Middle frontal gyrus (tissue), 1 donor: ENCODE measurements at regions not wholly inside any gene's neighbourhood (a gene's known extent, or its start where the extent isn't known, plus 50 kb on each side); places are given as distances from the start of the nearest gene placed in this dataset.
"Not testable (repeated sequence)": the region's sequence is repeated elsewhere in the genome, so short reads cannot be mapped to it uniquely, and the experiment has no call there.

Experiments used
- DNase-seq: peaks from one replicate; pipeline ENCODE4 v3.0.0-alpha.2; 2015; ENCODE audit warnings: low spot score; ENCODE audit errors: extremely low spot score

GRCh38 chr6:103092414-103092813 is 1698.9 kb downstream of the GRIK2 start:
- DNase-seq: not testable (repeated sequence)

GRCh38 chr6:103085801-103086200 is 1692.3 kb downstream of the GRIK2 start:
- DNase-seq: no peak

GRCh38 chr6:103081876-103082630 is 1688.5 kb downstream of the GRIK2 start:
- DNase-seq: no peak

- no peak for DNase-seq
Measured at GRCh38 chr6:103081126-103081525, 1687.6 kb downstream of the GRIK2 start.

- DNase-seq: no peak
Measured at GRCh38 chr6:103080497-103080896, 1687.0 kb downstream of the GRIK2 start.

- no peak for DNase-seq
Measured at GRCh38 chr6:103079867-103080266, 1686.4 kb downstream of the GRIK2 start.

- no peak for DNase-seq
Measured at GRCh38 chr6:103062136-103062535, 1668.6 kb downstream of the GRIK2 start.

GRCh38 chr6:103047567-103047966 is 1654.1 kb downstream of the GRIK2 start:
- DNase-seq: no peak

- DNase-seq: no peak
Measured at GRCh38 chr6:103042336-103042735, 1648.8 kb downstream of the GRIK2 start.

- no peak for DNase-seq
Measured at GRCh38 chr6:103036846-103037245, 1643.3 kb downstream of the GRIK2 start.

- no peak for DNase-seq
Measured at GRCh38 chr6:103027271-103027931, 1633.9 kb downstream of the GRIK2 start.

GRCh38 chr6:103018426-103018825 is 1624.9 kb downstream of the GRIK2 start:
- no peak for DNase-seq

- DNase-seq: no peak
Measured at GRCh38 chr6:103017878-103018277, 1624.4 kb downstream of the GRIK2 start.

GRCh38 chr6:103011605-103012004 is 1618.1 kb downstream of the GRIK2 start:
- no peak for DNase-seq

GRCh38 chr6:103002282-103002681 is 1608.8 kb downstream of the GRIK2 start:
- no peak for DNase-seq

- DNase-seq: no peak
Measured at GRCh38 chr6:103001724-103002123, 1608.2 kb downstream of the GRIK2 start.

- no peak for DNase-seq
Measured at GRCh38 chr6:103000688-103001087, 1607.2 kb downstream of the GRIK2 start.

GRCh38 chr6:102995491-102995890 is 1602.0 kb downstream of the GRIK2 start:
- no peak for DNase-seq

GRCh38 chr6:102994866-102995265 is 1601.4 kb downstream of the GRIK2 start:
- no peak for DNase-seq

GRCh38 chr6:102986086-102986485 is 1592.6 kb downstream of the GRIK2 start:
- DNase-seq: no peak

GRCh38 chr6:102984357-102984756 is 1590.8 kb downstream of the GRIK2 start:
- DNase-seq: no peak

- no peak for DNase-seq
Measured at GRCh38 chr6:102981490-102982015, 1588.0 kb downstream of the GRIK2 start.

GRCh38 chr6:102980951-102981350 is 1587.4 kb downstream of the GRIK2 start:
- DNase-seq: no peak
